K562 (cell line): ENCODE measurements at regions not wholly inside any gene's neighbourhood (a gene's known extent, or its start where the extent isn't known, plus 50 kb on each side); places are given as distances from the start of the nearest gene placed in this dataset.

ENCODE experiments used
- MAFK ChIP-seq: IDR thresholded peaks from 2 replicates; pipeline ENCODE4 v1.6.1; 2011; ENCODE audit warnings: low read length, improper control_type of control experiment
- ZNF121 ChIP-seq: sonication (generic); formaldehyde crosslinking; conservative IDR thresholded peaks from 2 replicates; pipeline ENCODE4 v1.8.0; 2022; ENCODE audit warnings: missing genetic modification reagents
- ZNF239 ChIP-seq: fragments of 250-450 bp; sonication (Bioruptor Pico); IDR thresholded peaks from 2 replicates; pipeline ENCODE4 v1.4.0; 2020; ENCODE audit warnings: mild to moderate bottlenecking
- ZZZ3 ChIP-seq: fragments of 450-650 bp; IDR thresholded peaks from 2 replicates; pipeline ENCODE4 v1.6.1; 2016; ENCODE audit warnings: antibody characterized with exemption, mild to moderate bottlenecking, moderate library complexity

- TF ChIP-seq ZNF239 (CRISPR knock-in tag) (no peak), ZNF121 (CRISPR knock-in tag) (no peak), ZZZ3 (no peak), MAFK (no peak)
These were observed 193.1 kb upstream of the ADAMTS9 start for GRCh38 chr3:64880916-64881315.
